Loucy (cell line): ENCODE measurements at regions not wholly inside any gene's neighbourhood (a gene's known extent, or its start where the extent isn't known, plus 50 kb on each side); places are given as distances from the start of the nearest gene placed in this dataset.

Experiments used
- H2AFZ ChIP-seq: fragments of 200-600 bp; sonication (generic); 2 replicates; pipeline ENCODE4 v1.6.0; 2016; ENCODE audit warnings: antibody characterized with exemption, mild to moderate bottlenecking, low read length, moderate library complexity
- H3F3A ChIP-seq: fragments of 200-600 bp; 2 replicates; pipeline ENCODE4 v1.6.0; 2016; ENCODE audit warnings: antibody characterized with exemption, low read depth, mild to moderate bottlenecking
- H3K27me3 ChIP-seq: fragments of 200-600 bp; sonication (generic); 2 replicates; pipeline ENCODE4 v1.6.1; 2014; ENCODE audit warnings: low read length, mild to moderate bottlenecking; ENCODE audit not compliant: insufficient read depth, poor library complexity, severe bottlenecking
- H3K36me3 ChIP-seq: fragments of 200-600 bp; sonication (generic); 2 replicates; pipeline ENCODE4 v1.6.1; 2016; ENCODE audit warnings: low read length; ENCODE audit not compliant: insufficient read depth
- H3K4me1 ChIP-seq: fragments of 200-600 bp; sonication (generic); 2 replicates; pipeline ENCODE4 v1.5.1; 2014; ENCODE audit warnings: low read length, mild to moderate bottlenecking; ENCODE audit not compliant: insufficient read depth, poor library complexity, severe bottlenecking
- H3K4me2 ChIP-seq: fragments of 200-600 bp; sonication (generic); 2 replicates; pipeline ENCODE4 v1.6.0; 2014; ENCODE audit warnings: antibody characterized with exemption, low read length, low read depth, mild to moderate bottlenecking; ENCODE audit not compliant: poor library complexity, severe bottlenecking
- H3K4me3 ChIP-seq: fragments of 200-600 bp; sonication (generic); 2 replicates; pipeline ENCODE4 v1.5.1; 2014; ENCODE audit warnings: low read length, mild to moderate bottlenecking, mixed read lengths; ENCODE audit not compliant: poor library complexity, severe bottlenecking
- H3K79me2 ChIP-seq: fragments of 200-600 bp; sonication (generic); 2 replicates; pipeline ENCODE4 v1.6.1; 2014; ENCODE audit warnings: low read length; ENCODE audit not compliant: insufficient read depth
- H3K9ac ChIP-seq: fragments of 200-600 bp; sonication (generic); 2 replicates; pipeline ENCODE4 v1.6.0; 2014; ENCODE audit warnings: mild to moderate bottlenecking, low read depth, low read length, moderate library complexity; ENCODE audit not compliant: poor library complexity, severe bottlenecking
- H3K9me2 ChIP-seq: fragments of 200-600 bp; sonication (generic); replicated peaks from 2 replicates; pipeline ENCODE4 v1.6.1; 2016; ENCODE audit warnings: low read depth, low read length, mixed read lengths
- H3K9me3 ChIP-seq: fragments of 200-600 bp; sonication (generic); 2 replicates; pipeline ENCODE4 v1.6.1; 2014; ENCODE audit warnings: mild to moderate bottlenecking, antibody characterized with exemption, low read length, low read depth; ENCODE audit not compliant: insufficient read depth
- H4K20me1 ChIP-seq: fragments of 200-600 bp; sonication (generic); 2 replicates; pipeline ENCODE4 v1.6.0; 2014; ENCODE audit warnings: antibody characterized with exemption, low read length, mild to moderate bottlenecking; ENCODE audit not compliant: insufficient read depth, poor library complexity, severe bottlenecking
- EZH2phosphoT487 ChIP-seq: fragments of 200-600 bp; IDR thresholded peaks from 2 replicates; pipeline ENCODE4 v1.6.1; 2018; ENCODE audit warnings: antibody characterized with exemption, mild to moderate bottlenecking, moderate library complexity, borderline replicate concordance
- TF ChIP-seq, protein P1 (sequence below): fragments of 200-600 bp; sonication (generic); conservative IDR thresholded peaks from 2 replicates; pipeline ENCODE4 v1.5.1; 2014; ENCODE audit warnings: mild to moderate bottlenecking, antibody characterized with exemption, low read length

DNA sequence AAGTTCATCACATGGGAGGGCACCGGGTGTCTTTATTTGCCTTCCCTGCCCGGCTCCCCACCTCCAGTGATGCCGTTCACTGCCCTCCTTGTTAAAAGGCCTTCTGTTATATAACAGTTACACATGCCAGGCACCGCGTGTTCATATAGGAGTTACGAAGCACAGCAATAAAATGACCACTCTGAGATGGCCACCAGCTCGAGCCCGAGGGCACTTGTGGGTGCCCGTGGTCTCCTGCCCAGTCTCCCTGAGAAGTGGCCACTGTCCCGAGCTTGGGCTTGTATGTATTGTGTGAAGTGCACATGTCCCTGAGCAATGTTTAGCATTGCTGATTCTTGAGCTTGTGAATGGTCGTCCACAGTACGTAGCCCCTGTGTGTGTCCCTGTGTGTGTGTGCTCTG is 355.6 kb downstream of the SEC14L1 start:
- no peak overlapping the region for H3K4me2 ChIP-seq
- H3K36me3 ChIP-seq: peaks cover 84% of the 10 kb centered on the region; the same call in 1 of the 2 replicates
- no peaks in the 10 kb centered on the region for H3K4me1 ChIP-seq
- no peaks in the 10 kb centered on the region; the same call in 1 of the 2 replicates for H3F3A ChIP-seq
- H3K27me3 ChIP-seq: no peaks in the 10 kb centered on the region
- no peak for TF ChIP-seq EZH2phosphoT487
- TF ChIP-seq, protein P1, sequence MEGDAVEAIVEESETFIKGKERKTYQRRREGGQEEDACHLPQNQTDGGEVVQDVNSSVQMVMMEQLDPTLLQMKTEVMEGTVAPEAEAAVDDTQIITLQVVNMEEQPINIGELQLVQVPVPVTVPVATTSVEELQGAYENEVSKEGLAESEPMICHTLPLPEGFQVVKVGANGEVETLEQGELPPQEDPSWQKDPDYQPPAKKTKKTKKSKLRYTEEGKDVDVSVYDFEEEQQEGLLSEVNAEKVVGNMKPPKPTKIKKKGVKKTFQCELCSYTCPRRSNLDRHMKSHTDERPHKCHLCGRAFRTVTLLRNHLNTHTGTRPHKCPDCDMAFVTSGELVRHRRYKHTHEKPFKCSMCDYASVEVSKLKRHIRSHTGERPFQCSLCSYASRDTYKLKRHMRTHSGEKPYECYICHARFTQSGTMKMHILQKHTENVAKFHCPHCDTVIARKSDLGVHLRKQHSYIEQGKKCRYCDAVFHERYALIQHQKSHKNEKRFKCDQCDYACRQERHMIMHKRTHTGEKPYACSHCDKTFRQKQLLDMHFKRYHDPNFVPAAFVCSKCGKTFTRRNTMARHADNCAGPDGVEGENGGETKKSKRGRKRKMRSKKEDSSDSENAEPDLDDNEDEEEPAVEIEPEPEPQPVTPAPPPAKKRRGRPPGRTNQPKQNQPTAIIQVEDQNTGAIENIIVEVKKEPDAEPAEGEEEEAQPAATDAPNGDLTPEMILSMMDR: no peak
- H3K4me3 ChIP-seq: no peak overlapping the region
- H3K9ac ChIP-seq: no peak overlapping the region
- no peaks in the 10 kb centered on the region for H3K79me2 ChIP-seq
- H3K9me2 ChIP-seq: no peaks in the 10 kb centered on the region
- no peaks in the 10 kb centered on the region for H4K20me1 ChIP-seq
- no peak overlapping the region for H2AFZ ChIP-seq
- H3K9me3 ChIP-seq: no peaks in the 10 kb centered on the region

DNA sequence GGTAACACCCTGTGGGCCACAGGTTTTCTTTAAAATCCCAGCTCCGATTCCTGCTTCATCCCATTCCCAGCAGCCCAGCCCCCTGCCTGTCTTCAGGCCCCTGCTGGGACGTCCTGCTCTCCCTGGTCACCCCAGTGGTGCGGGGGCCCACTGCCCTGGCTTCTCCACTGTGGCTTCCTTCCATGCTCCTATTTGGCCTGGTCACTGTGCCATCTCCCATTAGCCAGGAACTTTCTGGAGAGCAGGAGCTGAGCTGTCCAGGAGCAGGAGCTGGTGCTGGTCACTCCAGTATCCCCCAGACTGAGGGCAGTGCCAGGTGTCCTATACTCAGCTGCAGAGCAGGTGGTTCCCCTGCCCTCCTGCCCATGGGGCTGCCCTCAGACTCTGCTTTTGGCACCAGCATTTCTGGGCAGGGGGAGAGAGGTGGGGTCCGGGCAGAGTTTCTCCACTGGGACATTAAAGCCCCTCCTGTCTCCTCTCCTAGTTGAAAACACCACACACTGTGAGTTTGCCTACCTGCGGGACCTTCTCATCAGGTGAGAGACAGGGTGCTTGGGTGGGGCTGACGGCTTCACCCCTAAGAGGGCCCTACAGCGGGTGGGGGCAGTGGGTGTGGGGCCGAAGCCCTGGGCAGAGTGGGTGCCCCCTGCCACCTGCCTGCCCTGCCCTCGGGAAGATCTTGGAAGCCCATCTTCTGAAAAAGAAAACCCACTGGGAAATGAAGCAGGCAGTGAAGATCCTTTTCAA is 356.2 kb downstream of the SEC14L1 start:
- Histone ChIP-seq H4K20me1 (no peaks in the 10 kb centered on the region), H3K36me3 (peaks cover 84% of the 10 kb centered on the region; the same call in 1 of the 2 replicates), H3K4me2 (no peak overlapping the region), H3K27me3 (no peaks in the 10 kb centered on the region), H3K4me1 (no peaks in the 10 kb centered on the region), H3K9ac (no peak overlapping the region), H3K79me2 (no peaks in the 10 kb centered on the region), H3F3A (no peaks in the 10 kb centered on the region; the same call in 1 of the 2 replicates), H3K9me3 (no peaks in the 10 kb centered on the region), H3K9me2 (no peaks in the 10 kb centered on the region), H3K4me3 (no peak overlapping the region), H2AFZ (no peak overlapping the region)
- TF ChIP-seq, protein P1: no peak
- TF ChIP-seq EZH2phosphoT487: no peak

DNA sequence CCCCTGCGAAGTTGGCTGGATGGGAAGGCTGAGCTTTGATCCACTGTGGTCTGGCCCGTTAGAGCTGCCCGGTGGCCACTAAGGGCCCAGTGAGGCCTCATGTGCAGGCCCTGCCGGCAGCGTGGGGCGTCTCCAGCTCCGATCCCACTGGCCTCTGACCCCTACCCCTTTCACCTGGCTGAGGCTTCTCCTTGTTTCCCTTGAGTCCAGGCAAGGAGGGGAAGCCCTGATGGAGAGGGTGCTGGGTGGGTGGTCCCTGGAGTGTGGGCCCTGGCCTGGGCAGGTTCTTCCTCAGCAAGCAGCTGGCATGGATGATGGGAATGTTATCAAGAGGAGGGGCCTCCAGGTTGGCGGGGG is 356.8 kb downstream of the SEC14L1 start:
- TF ChIP-seq, protein P1: no peak
- no peak for TF ChIP-seq EZH2phosphoT487
- no peaks in the 10 kb centered on the region for H3K4me1 ChIP-seq
- no peaks in the 10 kb centered on the region for H4K20me1 ChIP-seq
- H3K9me3 ChIP-seq: no peaks in the 10 kb centered on the region
- no peaks in the 10 kb centered on the region for H3K27me3 ChIP-seq
- no peak overlapping the region for H3K4me3 ChIP-seq
- no peaks in the 10 kb centered on the region for H3K9me2 ChIP-seq
- H3F3A ChIP-seq: no peaks in the 10 kb centered on the region; the same call in 1 of the 2 replicates
- no peaks in the 10 kb centered on the region for H3K79me2 ChIP-seq
- peaks cover 78% of the 10 kb centered on the region; the same call in 1 of the 2 replicates for H3K36me3 ChIP-seq
- H2AFZ ChIP-seq: no peak overlapping the region
- H3K4me2 ChIP-seq: no peak overlapping the region
- H3K9ac ChIP-seq: no peak overlapping the region
